ENCODE measurements at regions not wholly inside any gene's neighbourhood (a gene's known extent, or its start where the extent isn't known, plus 50 kb on each side); places are given as distances from the start of the nearest gene placed in this dataset.

- Histone ChIP-seq H3K4me2 (ENCODE audit: low read depth, low read length) (no peak overlapping the region), H4K20me1 (ENCODE audit: insufficient read depth, low read length) (no peaks in the 10 kb centered on the region), H3K4me3 (replicated peaks in 1 of 3; ENCODE audit: insufficient read depth in 1 of 3, low read depth in 2 of 3, low read length in 3 of 3) (no peak overlapping the region), H3K27me3 (ENCODE audit: control insufficient read depth in 1 of 2, insufficient read depth in 2 of 2, low read length in 2 of 2) (peaks cover 0 to 5% of the 10 kb centered on the region in 2 experiments; a peak in 2 of 5 replicates), H3K27ac (ENCODE audit: extremely low read length, insufficient read depth, low read length) (no peak overlapping the region), H2AFZ (ENCODE audit: low read length) (no peak overlapping the region), H3K9me3 (ENCODE audit: low read length) (no peaks in the 10 kb centered on the region), H3K9ac (ENCODE audit: insufficient read depth, low read depth, low read length) (no peak overlapping the region), H3K36me3 (replicated peaks in 1 of 2; ENCODE audit: control insufficient read depth in 1 of 2, insufficient read depth in 2 of 2, low read length in 2 of 2) (no peaks in the 10 kb centered on the region), H3K4me1 (ENCODE audit: insufficient read depth, low read length) (no peaks in the 10 kb centered on the region), H3K79me2 (ENCODE audit: insufficient read depth, low read length) (no peaks in the 10 kb centered on the region)
- ChIA-PET POLR2A (no interaction called here), CTCF (ENCODE audit: low intra/inter-chr PET ratio, low total read pairs) (no interaction called here)
- no peak for ATAC-seq
- no peak for FAIRE-seq
- TF ChIP-seq CBX2 (IDR thresholded peaks at IDR 0.05; ENCODE audit: low read depth, low read length) (no peak), CBX2 (CRISPR knock-in tag; IDR thresholded peaks at IDR 0.05; ENCODE audit: low read depth) (no peak), ZKSCAN5 (CRISPR knock-in tag; IDR thresholded peaks at IDR 0.05) (no peak), GMEB2 (CRISPR knock-in tag; IDR thresholded peaks at IDR 0.05; ENCODE audit: low read depth) (no peak), KAT8 (CRISPR knock-in tag; IDR thresholded peaks at IDR 0.05) (no peak), RFXAP (CRISPR knock-in tag; IDR thresholded peaks at IDR 0.05; ENCODE audit: borderline replicate concordance) (no peak), ZNF143 (CRISPR knock-in tag; IDR thresholded peaks at IDR 0.05) (no peak)
- intact Hi-C loops (cut with micrococcal nuclease; ENCODE audit: unreplicated experiment) (no loop called here), in situ Hi-C loops (cut with HindIII; ENCODE audit: extremely low pct_ligation_motif_present, low pct_unique_long_range_greater_than_20kb) (no loop called here)
- BruUV-seq (replicated peaks) = no TSS peak
- 7% methylated on average over 13 of the region's 14 CpGs for WGBS (ENCODE audit: low lambda C conversion rate)
- DNase-seq (ENCODE audit: low spot score) = no peak
Measured at GRCh38 chr3:137264071-137264820, 306.5 kb downstream of the IL20RB start.

DNA sequence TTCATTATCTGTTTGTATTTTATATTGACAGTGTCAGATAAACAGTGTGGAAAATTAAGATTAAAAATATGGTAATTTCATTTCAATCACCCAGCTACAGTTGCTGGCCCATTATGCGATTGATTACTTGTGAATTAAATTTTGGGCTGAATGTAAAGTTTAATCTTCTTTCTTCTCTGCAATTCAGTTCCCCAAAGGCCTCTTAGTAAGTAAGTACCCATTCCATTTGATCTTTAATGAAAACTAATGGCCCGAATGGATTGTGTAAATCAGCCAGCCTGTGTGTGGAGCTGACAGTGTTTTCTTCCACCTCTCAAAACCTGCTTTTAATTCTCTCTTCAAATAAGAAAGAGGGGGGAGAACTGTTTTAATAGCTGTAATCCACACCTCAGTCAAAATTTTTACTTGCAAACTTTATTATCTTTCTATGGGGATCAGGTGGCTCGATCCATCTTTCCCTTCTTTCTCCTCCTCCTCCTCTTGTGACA lies 307.1 kb downstream of the IL20RB start:
- TF ChIP-seq STAT5B (CRISPR knock-in tag; IDR thresholded peaks at IDR 0.05) (no peak), NCOA5 (CRISPR knock-in tag; IDR thresholded peaks at IDR 0.05) (no peak), ZNF687 (CRISPR knock-in tag; IDR thresholded peaks at IDR 0.05) (no peak)
- no peak overlapping the region for H3K4me3 ChIP-seq (replicated peaks in 1 of 3; ENCODE audit: insufficient read depth in 1 of 3, low read depth in 2 of 3, low read length in 3 of 3)
- no peak overlapping the region for H3K9ac ChIP-seq (ENCODE audit: insufficient read depth, low read depth, low read length)
- H3K4me2 ChIP-seq (ENCODE audit: low read depth, low read length) = no peak overlapping the region
- no peaks in the 10 kb centered on the region for H3K36me3 ChIP-seq (replicated peaks in 1 of 2; ENCODE audit: control insufficient read depth in 1 of 2, insufficient read depth in 2 of 2, low read length in 2 of 2)
- in situ Hi-C loops (cut with HindIII; ENCODE audit: extremely low pct_ligation_motif_present, low pct_unique_long_range_greater_than_20kb) = no loop called here
- no peaks in the 10 kb centered on the region for H3K9me3 ChIP-seq (ENCODE audit: low read length)
- intact Hi-C loops (cut with micrococcal nuclease; ENCODE audit: unreplicated experiment) = no loop called here
- no peak for FAIRE-seq
- 15% methylated on average over 3 of the region's 3 CpGs for WGBS (ENCODE audit: low lambda C conversion rate)
- no peak for DNase-seq (ENCODE audit: low spot score)
- POLR2A ChIA-PET = no interaction called here
- BruUV-seq (replicated peaks) = no TSS peak
- H3K27ac ChIP-seq (ENCODE audit: extremely low read length, insufficient read depth, low read length) = no peak overlapping the region
- no peaks in the 10 kb centered on the region for H4K20me1 ChIP-seq (ENCODE audit: insufficient read depth, low read length)
- ATAC-seq = no peak
- no peak overlapping the region for H2AFZ ChIP-seq (ENCODE audit: low read length)
- CTCF ChIA-PET (ENCODE audit: low intra/inter-chr PET ratio, low total read pairs) = no interaction called here
- H3K4me1 ChIP-seq (ENCODE audit: insufficient read depth, low read length) = no peaks in the 10 kb centered on the region
- H3K27me3 ChIP-seq (ENCODE audit: control insufficient read depth in 1 of 2, insufficient read depth in 2 of 2, low read length in 2 of 2) = peaks cover 0 to 5% of the 10 kb centered on the region in 2 experiments; a peak in 2 of 5 replicates
- H3K79me2 ChIP-seq (ENCODE audit: insufficient read depth, low read length) = no peaks in the 10 kb centered on the region

Measured in HepG2 (cell line).